T-cell (primary cell): ENCODE measurements at regions not wholly inside any gene's neighbourhood (a gene's known extent, or its start where the extent isn't known, plus 50 kb on each side); places are given as distances from the start of the nearest gene placed in this dataset.
A peak's percentile ranks its signal among the peaks of the same experiment; 100 is the strongest.

Source experiments
- ATAC-seq, 4 experiments: fragments of 200-7000 bp in 3 of 4; fragments of 150-1000 bp in 1 of 4; cut with Tn5 transposase; replicated peaks in 1 of 4; 1 replicate in 3 of 4; 2 replicates in 1 of 4; pipeline ENCODE4 v1.10.0; 2021; ENCODE audit warnings: moderate library complexity in 3 of 4, mild to moderate bottlenecking in 2 of 4, moderate number of reproducible peaks in 1 of 4
- CTCF ChIA-PET, 2 donors: fragments of 300-600 bp; sonication (Branson Sonifier 250); formaldehyde crosslinking; loops; one replicate each; lab custom pipeline; 2022; ENCODE audit warnings: antibody characterized with exemption in 2 of 2; lab: Charles Lee
- POLR2A ChIA-PET, 2 donors: fragments of 300-600 bp; sonication (Branson Sonifier 250); formaldehyde crosslinking; loops; one replicate each; lab custom pipeline; 2022; ENCODE audit warnings: antibody characterized with exemption in 2 of 2; lab: Charles Lee
- DNase-seq, 35 experiments: peaks; one replicate each; pipeline versions ENCODE4 v3.0.0 to v3.0.0-alpha.2; 2013 to 2023
- H3K27ac ChIP-seq: one replicate; pipeline ENCODE4 v1.5.1; 2013; ENCODE audit warnings: low read length
- H3K27me3 ChIP-seq, 2 experiments: replicated peaks in 1 of 2; 1 replicate in 1 of 2; 2 replicates in 1 of 2; pipeline versions ENCODE4 v1.6.1 to v1.7.0; 2013; ENCODE audit warnings: low read length in 1 of 2, mixed read lengths in 1 of 2; ENCODE audit not compliant: control insufficient read depth in 2 of 2, insufficient read depth in 2 of 2; ENCODE audit errors: extremely low read depth in 1 of 2
- H3K36me3 ChIP-seq, 2 donors: 1 replicate in 1 of 2; 2 replicates in 1 of 2; pipeline versions ENCODE4 v1.6.1 to v1.7.0; 2013; ENCODE audit warnings: low read length in 1 of 2; ENCODE audit not compliant: control insufficient read depth in 2 of 2, insufficient read depth in 1 of 2; ENCODE audit errors: extremely low read depth in 1 of 2
- H3K4me1 ChIP-seq, 2 experiments: 1 replicate in 1 of 2; 2 replicates in 1 of 2; pipeline versions ENCODE4 v1.6.1 to v1.7.0; 2013; ENCODE audit warnings: low read length in 2 of 2, mixed read lengths in 1 of 2; ENCODE audit not compliant: insufficient read depth in 2 of 2, control insufficient read depth in 1 of 2; ENCODE audit errors: extremely low read depth in 1 of 2
- H3K4me3 ChIP-seq, 2 donors: 1 replicate in 1 of 2; 2 replicates in 1 of 2; pipeline versions ENCODE4 v1.5.1 to v1.7.0; 2013; ENCODE audit warnings: mild to moderate bottlenecking in 2 of 2, low read length in 1 of 2, moderate library complexity in 1 of 2; ENCODE audit not compliant: control insufficient read depth in 1 of 2; ENCODE audit errors: extremely low read depth in 1 of 2
- H3K9me3 ChIP-seq: 2 replicates; pipeline ENCODE4 v1.7.0; 2013
- H3K27ac Mint-ChIP-seq, 2 donors: one replicate each; pipeline ENCODE4 v1.8.0; 2020 to 2021; ENCODE audit warnings: mild to moderate bottlenecking in 2 of 2, mixed read lengths in 2 of 2
- H3K27me3 Mint-ChIP-seq, 2 donors: one replicate each; pipeline ENCODE4 v1.8.0; 2021 to 2022; ENCODE audit warnings: mixed read lengths in 2 of 2
- H3K36me3 Mint-ChIP-seq: one replicate; pipeline ENCODE4 v1.8.0; 2021; ENCODE audit warnings: mixed read lengths
- H3K4me1 Mint-ChIP-seq, 3 donors: one replicate each; pipeline ENCODE4 v1.8.0; 2020 to 2022; ENCODE audit warnings: mixed read lengths in 3 of 3, mild to moderate bottlenecking in 1 of 3
- H3K4me3 Mint-ChIP-seq, 3 donors: one replicate each; pipeline ENCODE4 v1.8.0; 2020 to 2022; ENCODE audit warnings: mild to moderate bottlenecking in 3 of 3, mixed read lengths in 3 of 3, moderate library complexity in 3 of 3
- H3K9me3 Mint-ChIP-seq, 3 donors: one replicate each; pipeline ENCODE4 v1.8.0; 2020 to 2022; ENCODE audit warnings: mixed read lengths in 3 of 3
- WGBS: methylation state at CpG from one replicate; pipeline ENCODE4 v1.1.5; 2013; ENCODE audit warnings: missing lambda C conversion rate; ENCODE audit not compliant: insufficient coverage; 5-methylcytosine and 5-hydroxymethylcytosine counted together

DNA sequence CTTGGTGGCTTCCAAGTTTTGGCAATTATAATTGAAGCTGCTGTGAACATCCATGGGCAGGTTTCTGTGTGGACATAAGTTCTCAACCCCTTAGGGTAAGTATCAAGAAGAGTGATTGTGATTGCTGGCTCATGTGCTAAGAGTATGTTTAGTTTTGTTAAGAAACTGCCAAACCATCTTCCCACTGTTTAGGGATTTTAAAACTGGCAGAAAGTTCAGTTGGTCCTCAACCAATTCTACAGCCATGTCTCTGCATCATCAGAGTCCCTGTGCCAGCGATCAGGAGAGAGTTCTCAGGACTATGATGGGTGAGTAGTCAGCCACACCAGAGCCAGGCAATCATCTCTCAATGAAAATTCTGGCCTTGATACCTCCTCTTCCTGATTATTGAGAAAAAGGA is 193.8 kb downstream of the ZC3H11B start:
- H3K4me1 Mint-ChIP-seq, result no peaks in the 10 kb centered on the region
- ChIA-PET POLR2A (no interaction called here), CTCF (interaction anchor here in 1 of 2 donors (1.1 kb wide), 1 partner anchor 1089 kb away, joined by 4 read pairs; no protein-coding TSS in a partner anchor)
- H3K4me3 ChIP-seq, result no peak overlapping the region
- no peaks in the 10 kb centered on the region for H3K9me3 ChIP-seq
- H3K27me3 ChIP-seq, result no peaks in the 10 kb centered on the region
- no CpG with 5 or more reads among the region's 1 CpG for WGBS
- H3K4me1 ChIP-seq, result no peaks in the 10 kb centered on the region
- H3K4me3 Mint-ChIP-seq, result no peak overlapping the region
- no peaks in the 10 kb centered on the region for H3K27me3 Mint-ChIP-seq
- H3K27ac ChIP-seq, result no peak overlapping the region
- no peaks in the 10 kb centered on the region for H3K9me3 Mint-ChIP-seq
- DNase-seq (no peak), ATAC-seq (no peak)
- H3K27ac Mint-ChIP-seq, result no peak overlapping the region
- no peaks in the 10 kb centered on the region for H3K36me3 Mint-ChIP-seq
- no peaks in the 10 kb centered on the region for H3K36me3 ChIP-seq

DNA sequence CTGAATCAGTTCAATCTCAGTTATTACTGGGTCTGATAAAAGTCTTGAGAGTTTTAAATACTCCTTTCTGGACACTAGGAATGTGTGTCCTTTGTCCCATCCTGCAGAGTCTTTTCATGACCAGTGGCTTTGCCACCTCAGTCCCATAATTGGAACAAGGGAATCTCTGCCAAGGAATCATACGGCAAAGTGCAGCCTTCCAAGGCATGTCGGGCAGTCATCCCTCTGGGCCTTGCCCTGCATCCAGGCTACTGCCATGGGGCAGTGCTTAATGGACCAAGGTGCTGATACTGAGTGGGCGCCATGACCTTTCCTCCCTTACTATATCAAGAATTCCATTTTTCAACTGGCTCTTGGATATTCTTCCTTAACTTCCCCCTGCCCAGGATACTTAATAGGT is 195.3 kb downstream of the ZC3H11B start:
- no peak overlapping the region for H3K4me3 Mint-ChIP-seq
- ChIA-PET POLR2A (no interaction called here), CTCF (interaction anchor here in 1 of 2 donors (1.4 kb wide), 1 partner anchor 1088 kb away, joined by 4 read pairs; no protein-coding TSS in a partner anchor)
- no peaks in the 10 kb centered on the region for H3K4me1 ChIP-seq
- H3K27me3 Mint-ChIP-seq, result no peaks in the 10 kb centered on the region
- H3K9me3 Mint-ChIP-seq, result no peaks in the 10 kb centered on the region
- no peaks in the 10 kb centered on the region for H3K36me3 Mint-ChIP-seq
- ATAC-seq, result no peak
- H3K36me3 ChIP-seq, result no peaks in the 10 kb centered on the region
- H3K27me3 ChIP-seq, result no peaks in the 10 kb centered on the region
- no CpG with 5 or more reads among the region's 3 CpGs for WGBS
- no peak overlapping the region for H3K27ac Mint-ChIP-seq
- no peak overlapping the region for H3K27ac ChIP-seq
- H3K9me3 ChIP-seq, result no peaks in the 10 kb centered on the region
- H3K4me1 Mint-ChIP-seq, result no peaks in the 10 kb centered on the region
- no peak for DNase-seq
- no peak overlapping the region for H3K4me3 ChIP-seq

DNA sequence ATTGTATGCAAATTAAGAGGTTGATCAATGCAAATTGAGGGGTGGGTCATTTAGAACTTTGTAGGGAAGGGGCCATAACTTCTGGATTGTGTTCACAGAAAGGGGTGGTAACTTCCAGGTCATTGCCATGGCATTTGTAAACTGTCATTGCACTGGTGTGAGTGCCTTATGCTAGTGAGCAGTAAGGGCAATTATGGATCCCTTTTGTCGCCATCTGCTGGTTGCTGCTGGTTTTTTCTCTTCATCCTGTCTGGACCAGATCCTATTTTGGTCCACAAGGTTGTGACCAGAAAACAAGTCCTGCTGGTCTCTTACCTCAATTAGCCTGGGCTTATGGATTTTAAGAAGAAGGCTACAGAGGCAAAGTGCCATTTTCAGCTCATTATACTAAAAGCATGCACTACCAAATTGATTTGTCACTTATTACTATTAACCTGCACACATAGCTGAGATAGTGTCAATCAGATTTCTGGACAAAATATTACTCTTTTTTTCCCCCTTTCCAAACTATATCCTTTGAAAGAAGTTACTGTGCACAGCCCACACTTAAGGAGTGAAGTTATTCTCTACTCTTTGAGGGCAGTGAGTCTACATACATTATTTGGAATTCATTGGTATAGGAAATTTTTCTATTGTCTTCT is 196.2 kb downstream of the ZC3H11B start:
- ChIA-PET CTCF (interaction anchor here (0.6 to 1.4 kb wide), 3 partner anchors 15 to 1087 kb away, joined by 3 to 5 read pairs (median 4); no protein-coding TSS in a partner anchor), POLR2A (no interaction called here)
- Histone ChIP-seq H3K27me3 (no peaks in the 10 kb centered on the region), H3K36me3 (no peaks in the 10 kb centered on the region), H3K9me3 (no peaks in the 10 kb centered on the region), H3K27ac (no peak overlapping the region), H3K4me1 (no peaks in the 10 kb centered on the region), H3K4me3 (no peak overlapping the region)
- Mint-ChIP-seq H3K27me3 (no peaks in the 10 kb centered on the region), H3K36me3 (no peaks in the 10 kb centered on the region), H3K9me3 (no peaks in the 10 kb centered on the region), H3K27ac (no peak overlapping the region), H3K4me1 (no peaks in the 10 kb centered on the region), H3K4me3 (no peak overlapping the region)
- DNase-seq, result peak in 30 of 35 experiments; percentile 4 to 59 (median 32)
- 0% methylated on average over 1 of the region's 1 CpG for WGBS
- no peak for ATAC-seq

DNA sequence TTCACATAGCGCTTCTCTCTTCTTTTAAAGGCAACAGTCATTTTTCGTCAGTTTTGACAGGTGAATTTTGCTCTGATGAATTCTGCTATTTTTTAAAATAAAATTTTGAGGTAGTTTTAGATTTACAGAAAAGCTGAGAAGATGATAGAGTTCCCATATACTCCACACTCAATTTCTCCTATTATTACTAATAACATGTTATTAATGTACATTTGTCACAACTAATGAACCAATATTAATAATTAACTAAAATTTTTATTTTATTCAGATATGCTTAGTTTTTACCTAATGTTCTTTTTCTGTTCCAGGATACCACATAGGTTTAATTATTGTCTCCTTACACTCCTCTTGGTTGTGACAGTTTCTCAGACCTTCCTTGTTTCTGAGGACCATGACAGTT is 197.0 kb downstream of the ZC3H11B start:
- H3K4me3 Mint-ChIP-seq, result no peak overlapping the region
- Histone ChIP-seq H3K4me3 (no peak overlapping the region), H3K9me3 (no peaks in the 10 kb centered on the region), H3K4me1 (no peaks in the 10 kb centered on the region), H3K36me3 (no peaks in the 10 kb centered on the region), H3K27ac (no peak overlapping the region), H3K27me3 (no peaks in the 10 kb centered on the region)
- ATAC-seq, result no peak
- no peaks in the 10 kb centered on the region for H3K4me1 Mint-ChIP-seq
- no peak for DNase-seq
- no peak overlapping the region for H3K27ac Mint-ChIP-seq
- ChIA-PET CTCF (interaction anchor here in 1 of 2 donors (1.1 kb wide), 1 partner anchor 16 kb away, joined by 3 read pairs; no protein-coding TSS in a partner anchor), POLR2A (interaction anchor here in 1 of 2 donors (0.6 kb wide), 1 partner anchor 12 kb away, joined by 3 read pairs; no protein-coding TSS in a partner anchor)
- no peaks in the 10 kb centered on the region for H3K9me3 Mint-ChIP-seq
- no peaks in the 10 kb centered on the region for H3K27me3 Mint-ChIP-seq
- H3K36me3 Mint-ChIP-seq, result no peaks in the 10 kb centered on the region
- WGBS, result no CpG with 5 or more reads among the region's 2 CpGs

DNA sequence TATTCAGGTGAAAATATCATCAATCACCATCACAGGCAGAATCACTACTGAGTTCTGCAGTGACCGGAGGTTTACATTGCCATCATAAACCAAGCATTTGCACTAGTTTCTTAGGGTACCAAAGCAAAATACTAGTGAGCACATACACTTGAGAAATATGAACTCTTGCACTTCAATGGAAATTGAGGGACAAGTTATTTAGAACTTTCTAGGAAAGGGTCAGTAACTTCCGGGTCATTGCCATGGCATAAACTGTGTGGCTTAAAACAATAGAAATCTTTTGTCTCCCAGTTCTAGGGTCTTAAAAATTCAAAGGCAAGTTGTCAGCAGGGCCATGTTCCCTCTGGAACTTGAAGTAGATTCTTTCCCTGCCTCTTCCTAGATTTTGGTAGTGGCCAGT is 197.5 kb downstream of the ZC3H11B start:
- ATAC-seq (no peak), DNase-seq (no peak)
- Histone ChIP-seq H3K4me1 (no peaks in the 10 kb centered on the region), H3K27me3 (no peaks in the 10 kb centered on the region), H3K4me3 (no peak overlapping the region), H3K27ac (no peak overlapping the region), H3K9me3 (no peaks in the 10 kb centered on the region), H3K36me3 (no peaks in the 10 kb centered on the region)
- CTCF ChIA-PET, result no interaction called here
- no peak overlapping the region for H3K4me3 Mint-ChIP-seq
- H3K27ac Mint-ChIP-seq, result no peak overlapping the region
- no peaks in the 10 kb centered on the region for H3K27me3 Mint-ChIP-seq
- POLR2A ChIA-PET, result no interaction called here
- 100% methylated on average over 1 of the region's 2 CpGs for WGBS
- H3K36me3 Mint-ChIP-seq, result no peaks in the 10 kb centered on the region
- no peaks in the 10 kb centered on the region for H3K4me1 Mint-ChIP-seq
- no peaks in the 10 kb centered on the region for H3K9me3 Mint-ChIP-seq

DNA sequence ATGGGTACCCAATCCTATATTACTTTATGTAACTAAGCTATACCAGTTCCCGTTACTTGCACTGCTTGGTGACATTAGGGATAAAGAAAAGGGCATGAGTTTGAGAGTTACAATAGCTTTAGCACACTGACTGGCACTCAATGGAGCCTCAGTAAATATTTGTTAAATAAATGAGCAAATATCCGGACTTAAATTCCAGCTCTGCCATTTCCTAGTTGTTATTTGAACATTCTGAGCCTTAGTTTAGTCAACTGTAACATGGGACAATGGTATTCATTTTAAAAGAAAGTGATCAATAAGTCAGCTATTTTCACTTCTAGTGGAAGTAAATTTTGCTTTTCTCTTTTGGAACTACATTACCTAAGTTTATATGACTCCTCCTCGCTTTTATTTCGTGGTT is 198.7 kb downstream of the ZC3H11B start:
- no peaks in the 10 kb centered on the region for H3K27me3 Mint-ChIP-seq
- H3K9me3 Mint-ChIP-seq, result no peaks in the 10 kb centered on the region
- DNase-seq (no peak), ATAC-seq (no peak)
- Histone ChIP-seq H3K4me1 (no peaks in the 10 kb centered on the region), H3K4me3 (no peak overlapping the region), H3K9me3 (no peaks in the 10 kb centered on the region), H3K27ac (no peak overlapping the region), H3K36me3 (no peaks in the 10 kb centered on the region), H3K27me3 (no peaks in the 10 kb centered on the region)
- no CpG with 5 or more reads among the region's 4 CpGs for WGBS
- ChIA-PET CTCF (interaction anchor here in 1 of 2 donors (0.6 kb wide), 1 partner anchor 1084 kb away, joined by 3 read pairs; no protein-coding TSS in a partner anchor), POLR2A (no interaction called here)
- no peaks in the 10 kb centered on the region for H3K4me1 Mint-ChIP-seq
- no peak overlapping the region for H3K27ac Mint-ChIP-seq
- H3K4me3 Mint-ChIP-seq, result no peak overlapping the region
- H3K36me3 Mint-ChIP-seq, result no peaks in the 10 kb centered on the region
